H9 (cell line): ENCODE measurements at regions not wholly inside any gene's neighbourhood (a gene's known extent, or its start where the extent isn't known, plus 50 kb on each side); places are given as distances from the start of the nearest gene placed in this dataset.

Experiments used
- DNase-seq: peaks from one replicate; pipeline ENCODE4 v3.0.0-alpha.2; 2017
- H2AFZ ChIP-seq: one replicate; pipeline ENCODE4 v1.6.1; 2013; ENCODE audit warnings: mild to moderate bottlenecking, low read length, control low read depth, moderate library complexity
- H2AK5ac ChIP-seq: 2 replicates; pipeline ENCODE4 v1.6.1; 2013; ENCODE audit warnings: low read length, control low read depth, mixed read lengths; ENCODE audit not compliant: insufficient read length
- H2BK120ac ChIP-seq: one replicate; pipeline ENCODE4 v1.6.1; 2013; ENCODE audit warnings: low read depth, mild to moderate bottlenecking, low read length, control low read depth, inconsistent platforms; ENCODE audit not compliant: poor library complexity, severe bottlenecking
- H2BK12ac ChIP-seq: 2 replicates; pipeline ENCODE4 v1.6.1; 2013; ENCODE audit warnings: low read length, control low read depth, mixed read lengths, low read depth; ENCODE audit not compliant: insufficient read length
- H2BK15ac ChIP-seq: 2 replicates; pipeline ENCODE4 v1.6.1; 2013; ENCODE audit warnings: low read depth, low read length, control low read depth
- H2BK20ac ChIP-seq: one replicate; pipeline ENCODE4 v1.6.1; 2013; ENCODE audit warnings: low read depth, mild to moderate bottlenecking, low read length, control low read depth, inconsistent platforms; ENCODE audit not compliant: poor library complexity, severe bottlenecking
- H2BK5ac ChIP-seq: 2 replicates; pipeline ENCODE4 v1.6.1; 2013; ENCODE audit warnings: low read length, control low read depth, mixed read lengths; ENCODE audit not compliant: insufficient read length
- H3K14ac ChIP-seq: 2 replicates; pipeline ENCODE4 v1.6.1; 2013; ENCODE audit warnings: low read length, control low read depth; ENCODE audit not compliant: insufficient read depth
- H3K18ac ChIP-seq: 2 replicates; pipeline ENCODE4 v1.6.1; 2013; ENCODE audit warnings: low read depth, mild to moderate bottlenecking, mixed read lengths, low read length, control low read depth; ENCODE audit not compliant: insufficient read length
- H3K23ac ChIP-seq: 2 replicates; pipeline ENCODE4 v1.6.1; 2013; ENCODE audit warnings: low read length, control low read depth, mixed read lengths, low read depth; ENCODE audit not compliant: insufficient read length
- H3K23me2 ChIP-seq: 2 replicates; pipeline ENCODE4 v1.6.1; 2013; ENCODE audit warnings: low read depth, mild to moderate bottlenecking, mixed read lengths, low read length, control low read depth; ENCODE audit not compliant: insufficient read length, poor library complexity, severe bottlenecking
- H3K27ac ChIP-seq: 2 replicates; pipeline ENCODE4 v1.5.1; 2013; ENCODE audit warnings: low read length, control low read depth, mixed read lengths, low read depth; ENCODE audit not compliant: insufficient read length
- H3K27me3 ChIP-seq: 2 replicates; pipeline ENCODE4 v1.6.1; 2013; ENCODE audit warnings: low read length, control low read depth, inconsistent platforms; ENCODE audit not compliant: insufficient read depth
- H3K4ac ChIP-seq: 2 replicates; pipeline ENCODE4 v1.6.1; 2013; ENCODE audit warnings: low read depth, mild to moderate bottlenecking, control low read depth, inconsistent platforms, low read length, moderate library complexity
- H3K4me1 ChIP-seq: 2 replicates; pipeline ENCODE4 v1.6.1; 2013; ENCODE audit warnings: low read length, control low read depth, inconsistent platforms; ENCODE audit not compliant: insufficient read depth
- H3K4me2 ChIP-seq: 2 replicates; pipeline ENCODE4 v1.6.1; 2013; ENCODE audit warnings: low read length, control low read depth, mixed read lengths; ENCODE audit not compliant: insufficient read length, insufficient read depth
- H3K56ac ChIP-seq: 2 replicates; pipeline ENCODE4 v1.6.1; 2013; ENCODE audit warnings: low read depth, mild to moderate bottlenecking, mixed read lengths, low read length, control low read depth; ENCODE audit not compliant: insufficient read length
- H3K79me1 ChIP-seq: 2 replicates; pipeline ENCODE4 v1.6.1; 2013; ENCODE audit warnings: low read depth, mild to moderate bottlenecking, moderate library complexity, low read length, control low read depth, inconsistent platforms; ENCODE audit not compliant: insufficient read depth, poor library complexity, severe bottlenecking
- H3K79me2 ChIP-seq: 2 replicates; pipeline ENCODE4 v1.6.1; 2013; ENCODE audit warnings: low read length, control low read depth, inconsistent platforms; ENCODE audit not compliant: insufficient read depth
- H3K9ac ChIP-seq: 2 replicates; pipeline ENCODE4 v1.6.1; 2013; ENCODE audit warnings: low read length, control low read depth, mixed read lengths; ENCODE audit not compliant: insufficient read length; ENCODE audit errors: extremely low read depth
- H3K9me3 ChIP-seq: one replicate; pipeline ENCODE4 v1.6.1; 2013; ENCODE audit warnings: low read depth, low read length, inconsistent platforms; ENCODE audit not compliant: control insufficient read depth
- H3T11ph ChIP-seq: one replicate; pipeline ENCODE4 v1.6.1; 2013; ENCODE audit warnings: mild to moderate bottlenecking, low read length, control low read depth, inconsistent platforms
- H4K20me1 ChIP-seq: one replicate; pipeline ENCODE4 v1.6.1; 2013; ENCODE audit not compliant: control insufficient read depth, insufficient read length, insufficient read depth
- H4K5ac ChIP-seq: 2 replicates; pipeline ENCODE4 v1.6.1; 2013; ENCODE audit warnings: low read depth, mild to moderate bottlenecking, mixed read lengths, low read length, control low read depth; ENCODE audit not compliant: insufficient read length
- H4K8ac ChIP-seq: replicated peaks from 2 replicates; pipeline ENCODE4 v1.6.1; 2013; ENCODE audit warnings: low read length, control low read depth, mixed read lengths, low read depth; ENCODE audit not compliant: insufficient read length
- H4K91ac ChIP-seq: 2 replicates; pipeline ENCODE4 v1.6.1; 2013; ENCODE audit warnings: low read depth, mild to moderate bottlenecking, moderate library complexity, mixed read lengths, low read length, control low read depth; ENCODE audit not compliant: insufficient read length
- H3K27ac Mint-ChIP-seq, 3 experiments: 2 replicates in 2 of 3; 3 replicates in 1 of 3; pipeline ENCODE4 v1.8.0; 2020 to 2021; ENCODE audit warnings: mixed read lengths in 3 of 3, mild to moderate bottlenecking in 1 of 3, moderate library complexity in 1 of 3
- H3K27me3 Mint-ChIP-seq: 2 replicates; pipeline ENCODE4 v1.8.0; 2021; ENCODE audit warnings: low read depth, mild to moderate bottlenecking, moderate library complexity, mixed read lengths
- H3K36me3 Mint-ChIP-seq, 3 experiments: 2 replicates in 2 of 3; 3 replicates in 1 of 3; pipeline ENCODE4 v1.8.0; 2020 to 2021; ENCODE audit warnings: low read depth in 3 of 3, mixed read lengths in 3 of 3; ENCODE audit not compliant: insufficient read depth in 1 of 3
- H3K4me1 Mint-ChIP-seq, 2 experiments: 2 replicates each; pipeline ENCODE4 v1.8.0; 2020; ENCODE audit warnings: mixed read lengths in 2 of 2
- H3K4me3 Mint-ChIP-seq, 2 experiments: 2 replicates in 1 of 2; 3 replicates in 1 of 2; pipeline ENCODE4 v1.8.0; 2020 to 2021; ENCODE audit warnings: mild to moderate bottlenecking in 2 of 2, mixed read lengths in 2 of 2, moderate library complexity in 1 of 2
- H3K9me3 Mint-ChIP-seq, 2 experiments: 2 replicates in 1 of 2; 3 replicates in 1 of 2; pipeline ENCODE4 v1.8.0; 2020; ENCODE audit warnings: mild to moderate bottlenecking in 2 of 2, mixed read lengths in 2 of 2, moderate library complexity in 1 of 2
- WGBS: extraction: QIAGEN DNeasy Blood & Tissue Kit; methylation state at CpG from one replicate; pipeline ENCODE4 v1.1.7; 2013; ENCODE audit warnings: missing lambda C conversion rate, low lambda C conversion rate, mixed read lengths; ENCODE audit not compliant: insufficient read length; ENCODE audit errors: extremely low coverage; 5-methylcytosine and 5-hydroxymethylcytosine counted together
- TF ChIP-seq, protein P1 (sequence below): fragments of 200-600 bp; sonication (generic); conservative IDR thresholded peaks from 3 replicates; pipeline ENCODE4 v1.8.0; 2021; ENCODE audit warnings: antibody characterized with exemption, mild to moderate bottlenecking

DNA sequence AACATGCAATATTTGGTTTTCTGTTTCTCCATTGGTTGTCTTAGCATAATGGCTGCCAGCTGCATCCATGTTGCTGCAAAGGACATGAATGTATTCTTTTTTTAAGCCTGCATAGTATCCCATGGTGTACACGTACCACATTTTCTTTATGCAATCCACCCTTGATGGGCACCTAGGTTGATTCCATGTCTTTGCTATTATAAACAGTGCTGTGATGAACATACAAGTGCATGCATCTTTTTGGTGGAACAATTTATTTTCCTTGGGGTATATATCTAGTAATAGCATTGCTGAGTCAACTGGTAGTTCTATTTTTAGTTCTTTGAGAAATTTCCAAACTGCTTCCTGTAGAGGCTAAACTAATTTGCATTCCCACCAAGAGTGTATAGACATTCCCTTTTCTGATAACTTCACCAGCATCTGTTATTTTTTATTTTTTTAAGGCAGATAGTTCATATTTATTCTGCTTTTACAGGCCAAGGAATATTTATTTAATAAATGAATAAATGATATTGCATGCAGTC is 62.4 kb upstream of the NPHP3 start:
- H2BK12ac ChIP-seq, result no peak overlapping the region
- DNase-seq, result no peak
- Mint-ChIP-seq H3K4me1 (peaks cover 14 to 15% of the 10 kb centered on the region in 2 experiments), H3K4me3 (no peak overlapping the region), H3K27ac (no peak overlapping the region), H3K36me3 (no peaks in the 10 kb centered on the region), H3K27me3 (no peaks in the 10 kb centered on the region), H3K9me3 (no peaks in the 10 kb centered on the region)
- no peak overlapping the region for H3K27ac ChIP-seq
- no peaks in the 10 kb centered on the region for H3K27me3 ChIP-seq
- TF ChIP-seq, protein P1, sequence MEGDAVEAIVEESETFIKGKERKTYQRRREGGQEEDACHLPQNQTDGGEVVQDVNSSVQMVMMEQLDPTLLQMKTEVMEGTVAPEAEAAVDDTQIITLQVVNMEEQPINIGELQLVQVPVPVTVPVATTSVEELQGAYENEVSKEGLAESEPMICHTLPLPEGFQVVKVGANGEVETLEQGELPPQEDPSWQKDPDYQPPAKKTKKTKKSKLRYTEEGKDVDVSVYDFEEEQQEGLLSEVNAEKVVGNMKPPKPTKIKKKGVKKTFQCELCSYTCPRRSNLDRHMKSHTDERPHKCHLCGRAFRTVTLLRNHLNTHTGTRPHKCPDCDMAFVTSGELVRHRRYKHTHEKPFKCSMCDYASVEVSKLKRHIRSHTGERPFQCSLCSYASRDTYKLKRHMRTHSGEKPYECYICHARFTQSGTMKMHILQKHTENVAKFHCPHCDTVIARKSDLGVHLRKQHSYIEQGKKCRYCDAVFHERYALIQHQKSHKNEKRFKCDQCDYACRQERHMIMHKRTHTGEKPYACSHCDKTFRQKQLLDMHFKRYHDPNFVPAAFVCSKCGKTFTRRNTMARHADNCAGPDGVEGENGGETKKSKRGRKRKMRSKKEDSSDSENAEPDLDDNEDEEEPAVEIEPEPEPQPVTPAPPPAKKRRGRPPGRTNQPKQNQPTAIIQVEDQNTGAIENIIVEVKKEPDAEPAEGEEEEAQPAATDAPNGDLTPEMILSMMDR, result no peak
- no peak overlapping the region for H4K91ac ChIP-seq
- no peak overlapping the region for H3K4me2 ChIP-seq
- WGBS, result no CpG with 5 or more reads among the region's 1 CpG
- H4K8ac ChIP-seq, result no peak overlapping the region
- no peak overlapping the region for H3K4ac ChIP-seq
- H2BK5ac ChIP-seq, result no peak overlapping the region
- no peak overlapping the region for H4K5ac ChIP-seq
- no peaks in the 10 kb centered on the region for H3K9me3 ChIP-seq
- no peak overlapping the region for H3K23ac ChIP-seq
- H3K79me2 ChIP-seq, result no peaks in the 10 kb centered on the region
- no peak overlapping the region for H3K18ac ChIP-seq
- no peak overlapping the region for H2AFZ ChIP-seq
- H2BK120ac ChIP-seq, result no peak overlapping the region
- H3K56ac ChIP-seq, result no peak overlapping the region
- no peak overlapping the region for H3T11ph ChIP-seq
- H3K9ac ChIP-seq, result no peak overlapping the region
- no peak overlapping the region for H3K14ac ChIP-seq
- no peaks in the 10 kb centered on the region for H4K20me1 ChIP-seq
- H3K23me2 ChIP-seq, result no peaks in the 10 kb centered on the region
- no peak overlapping the region for H2AK5ac ChIP-seq
- peaks cover 9% of the 10 kb centered on the region; the same call in 1 of the 2 replicates for H3K4me1 ChIP-seq
- no peaks in the 10 kb centered on the region for H3K79me1 ChIP-seq
- no peak overlapping the region for H2BK15ac ChIP-seq
- H2BK20ac ChIP-seq, result no peak overlapping the region
